ENCODE measurements at regions not wholly inside any gene's neighbourhood (a gene's known extent, or its start where the extent isn't known, plus 50 kb on each side); places are given as distances from the start of the nearest gene placed in this dataset.

DNA sequence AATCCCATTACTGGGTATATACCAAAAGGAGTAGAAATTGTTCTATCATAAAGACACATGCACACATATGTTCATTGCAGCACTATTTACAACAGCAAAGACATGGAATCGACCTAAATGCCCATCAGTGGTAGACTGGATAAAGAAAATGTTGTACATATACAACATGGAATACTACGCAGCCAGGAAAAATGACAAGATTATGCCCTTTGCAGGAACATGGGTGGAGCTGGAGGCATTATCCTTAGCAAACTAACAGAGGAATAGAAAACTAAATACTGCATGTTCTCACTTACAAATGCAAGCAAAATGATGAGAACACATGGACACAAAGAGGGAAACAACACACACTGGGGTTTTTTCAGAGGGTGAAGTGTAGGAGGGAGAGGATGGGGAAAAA lies 300.2 kb downstream of the BAMBI start:
- TF ChIP-seq POLR2A (IDR thresholded peaks at IDR 0.05) (no peak), POLR2AphosphoS5 (IDR thresholded peaks at IDR 0.05) (no peak)
- TF ChIP-seq, protein P1, sequence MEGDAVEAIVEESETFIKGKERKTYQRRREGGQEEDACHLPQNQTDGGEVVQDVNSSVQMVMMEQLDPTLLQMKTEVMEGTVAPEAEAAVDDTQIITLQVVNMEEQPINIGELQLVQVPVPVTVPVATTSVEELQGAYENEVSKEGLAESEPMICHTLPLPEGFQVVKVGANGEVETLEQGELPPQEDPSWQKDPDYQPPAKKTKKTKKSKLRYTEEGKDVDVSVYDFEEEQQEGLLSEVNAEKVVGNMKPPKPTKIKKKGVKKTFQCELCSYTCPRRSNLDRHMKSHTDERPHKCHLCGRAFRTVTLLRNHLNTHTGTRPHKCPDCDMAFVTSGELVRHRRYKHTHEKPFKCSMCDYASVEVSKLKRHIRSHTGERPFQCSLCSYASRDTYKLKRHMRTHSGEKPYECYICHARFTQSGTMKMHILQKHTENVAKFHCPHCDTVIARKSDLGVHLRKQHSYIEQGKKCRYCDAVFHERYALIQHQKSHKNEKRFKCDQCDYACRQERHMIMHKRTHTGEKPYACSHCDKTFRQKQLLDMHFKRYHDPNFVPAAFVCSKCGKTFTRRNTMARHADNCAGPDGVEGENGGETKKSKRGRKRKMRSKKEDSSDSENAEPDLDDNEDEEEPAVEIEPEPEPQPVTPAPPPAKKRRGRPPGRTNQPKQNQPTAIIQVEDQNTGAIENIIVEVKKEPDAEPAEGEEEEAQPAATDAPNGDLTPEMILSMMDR (IDR thresholded peaks at IDR 0.05): no peak
